ENCODE measurements at regions not wholly inside any gene's neighbourhood (a gene's known extent, or its start where the extent isn't known, plus 50 kb on each side); places are given as distances from the start of the nearest gene placed in this dataset.
"Not testable (repeated sequence)": the region's sequence is repeated elsewhere in the genome, so short reads cannot be mapped to it uniquely, and the experiment has no call there.

GRCh38 chr6:48986845-48987244 lies 476.2 kb downstream of the MMUT start:
- H3K9me3 ChIP-seq = no peaks in the 10 kb centered on the region
- no peak for DNase-seq (ENCODE audit: low spot score)
- TF ChIP-seq CTCF (IDR thresholded peaks at IDR 0.05) (no peak), POLR2A (IDR thresholded peaks at IDR 0.05) (no peak), POLR2AphosphoS5 (IDR thresholded peaks at IDR 0.05) (no peak)
- no peaks in the 10 kb centered on the region for H3K27me3 ChIP-seq (replicated peaks; ENCODE audit: insufficient read depth)
- no peaks in the 10 kb centered on the region for H3K4me1 ChIP-seq (replicated peaks)
- intact Hi-C loops (cut with DNase I) = no loop called here
- H3K4me3 ChIP-seq = no peak overlapping the region
- no peaks in the 10 kb centered on the region for H3K36me3 ChIP-seq
- WGBS = 85% methylated on average over 4 of the region's 4 CpGs
- no peak overlapping the region for H3K27ac ChIP-seq

- H3K27me3 ChIP-seq (replicated peaks; ENCODE audit: insufficient read depth) = no peaks in the 10 kb centered on the region
- H3K4me3 ChIP-seq = no peak overlapping the region
- no peaks in the 10 kb centered on the region for H3K36me3 ChIP-seq
- TF ChIP-seq CTCF (IDR thresholded peaks at IDR 0.05) (no peak), POLR2A (IDR thresholded peaks at IDR 0.05) (no peak), POLR2AphosphoS5 (IDR thresholded peaks at IDR 0.05) (no peak)
- 84% methylated on average over 2 of the region's 2 CpGs for WGBS
- no peaks in the 10 kb centered on the region for H3K4me1 ChIP-seq (replicated peaks)
- H3K9me3 ChIP-seq = no peaks in the 10 kb centered on the region
- intact Hi-C loops (cut with DNase I) = no loop called here
- DNase-seq (ENCODE audit: low spot score) = no peak
- no peak overlapping the region for H3K27ac ChIP-seq
Measured at GRCh38 chr6:48986105-48986504, 476.9 kb downstream of the MMUT start.

- Histone ChIP-seq H3K4me3 (no peak overlapping the region), H3K36me3 (no peaks in the 10 kb centered on the region), H3K27me3 (replicated peaks; ENCODE audit: insufficient read depth) (no peaks in the 10 kb centered on the region), H3K4me1 (replicated peaks) (no peaks in the 10 kb centered on the region), H3K9me3 (no peaks in the 10 kb centered on the region), H3K27ac (no peak overlapping the region)
- intact Hi-C loops (cut with DNase I) = no loop called here
- 86% methylated on average over 6 of the region's 6 CpGs for WGBS
- TF ChIP-seq CTCF (IDR thresholded peaks at IDR 0.05) = no peak
- TF ChIP-seq POLR2AphosphoS5 (IDR thresholded peaks at IDR 0.05) = no peak
- TF ChIP-seq POLR2A (IDR thresholded peaks at IDR 0.05) = no peak
- no peak for DNase-seq (ENCODE audit: low spot score)
Measured at GRCh38 chr6:48985025-48985424, 478.0 kb downstream of the MMUT start.

- H3K27me3 ChIP-seq (replicated peaks; ENCODE audit: insufficient read depth); DNase-seq (ENCODE audit: low spot score); H3K27ac ChIP-seq; H3K36me3 ChIP-seq; H3K4me3 ChIP-seq; intact Hi-C loops (cut with DNase I); H3K9me3 ChIP-seq; H3K4me1 ChIP-seq (replicated peaks): not testable (repeated sequence)
- 96% methylated on average over 20 of the region's 20 CpGs for WGBS
Measured at GRCh38 chr6:48983968-48984367, 479.1 kb downstream of the MMUT start.

GRCh38 chr6:48983377-48983776 lies 479.7 kb downstream of the MMUT start:
- H3K9me3 ChIP-seq = no peaks in the 10 kb centered on the region
- H3K4me1 ChIP-seq (replicated peaks) = no peaks in the 10 kb centered on the region
- no peak overlapping the region for H3K4me3 ChIP-seq
- 93% methylated on average over 17 of the region's 17 CpGs for WGBS
- no peak overlapping the region for H3K27ac ChIP-seq
- H3K27me3 ChIP-seq (replicated peaks; ENCODE audit: insufficient read depth) = no peaks in the 10 kb centered on the region
- no peak for TF ChIP-seq POLR2A (IDR thresholded peaks at IDR 0.05)
- TF ChIP-seq CTCF (IDR thresholded peaks at IDR 0.05) = no peak
- no peak for TF ChIP-seq POLR2AphosphoS5 (IDR thresholded peaks at IDR 0.05)
- H3K36me3 ChIP-seq = no peaks in the 10 kb centered on the region
- DNase-seq (ENCODE audit: low spot score) = no peak
- intact Hi-C loops (cut with DNase I) = no loop called here

All from prostate gland (tissue), 2 donors.